SK-N-SH (cell line): ENCODE measurements at regions not wholly inside any gene's neighbourhood (a gene's known extent, or its start where the extent isn't known, plus 50 kb on each side); places are given as distances from the start of the nearest gene placed in this dataset.
"Not testable (repeated sequence)": the region's sequence is repeated elsewhere in the genome, so short reads cannot be mapped to it uniquely, and the experiment has no call there.

Experiments used
- CTCF ChIA-PET: fragments of 300-600, 350-600 bp; formaldehyde crosslinking; extraction: SDS; loops from one replicate; lab custom pipeline; 2021; lab: Yijun Ruan, JAX
- POLR2A ChIA-PET: fragments of 350-600 bp; sonication (Branson Sonifier 250); formaldehyde crosslinking; extraction: SDS; loops from one replicate; lab custom pipeline; 2020; ENCODE audit warnings: antibody characterized with exemption, inconsistent platforms; lab: Yijun Ruan, JAX
- DNase-seq: peaks from one replicate; pipeline ENCODE4 v3.0.0; 2012
- H2AFZ ChIP-seq: fragments of 200-600 bp; sonication (generic); 2 replicates; pipeline ENCODE4 v1.8.1; 2016; ENCODE audit warnings: antibody characterized with exemption, mild to moderate bottlenecking, low read depth
- H3F3A ChIP-seq: fragments of 200-600 bp; sonication (generic); replicated peaks from 2 replicates; pipeline ENCODE3; 2016; ENCODE audit warnings: antibody characterized with exemption, mild to moderate bottlenecking; ENCODE audit not compliant: insufficient read depth
- H3K27ac ChIP-seq, 2 experiments: fragments of 200-500 bp in 1 of 2; fragments of 200-600 bp in 1 of 2; sonication (Bioruptor generic) in 1 of 2; sonication (generic), shearing (Covaris generic) in 1 of 2; 2 replicates each; pipeline versions ENCODE4 v1.5.1 to v1.6.1; 2014 to 2016; ENCODE audit warnings: low read depth in 2 of 2, inconsistent platforms in 1 of 2, low read length in 1 of 2, mild to moderate bottlenecking in 1 of 2, mixed read lengths in 1 of 2
- H3K27me3 ChIP-seq: fragments of 200-600 bp; sonication (generic), shearing (Covaris generic); 2 replicates; pipeline ENCODE4 v1.6.1; 2016; ENCODE audit warnings: mixed run types; ENCODE audit not compliant: insufficient read depth
- H3K36me3 ChIP-seq, 2 experiments: fragments of 200-500 bp in 1 of 2; fragments of 200-600 bp in 1 of 2; sonication (Bioruptor generic) in 1 of 2; sonication (generic) in 1 of 2; replicated peaks in 1 of 2; 2 replicates each; pipeline versions ENCODE3 to v1.5.1; 2014 to 2016; ENCODE audit warnings: low read length in 1 of 2, mild to moderate bottlenecking in 1 of 2; ENCODE audit not compliant: insufficient read depth in 2 of 2, control insufficient read depth in 1 of 2
- H3K4me1 ChIP-seq, 2 experiments: fragments of 200-500 bp in 1 of 2; fragments of 200-600 bp in 1 of 2; sonication (Bioruptor generic) in 1 of 2; sonication (generic), shearing (Covaris generic) in 1 of 2; 2 replicates each; pipeline versions ENCODE4 v1.5.1 to v1.6.1; 2014 to 2016; ENCODE audit warnings: low read depth in 1 of 2, low read length in 1 of 2, mixed run types in 1 of 2; ENCODE audit not compliant: insufficient read depth in 2 of 2, control insufficient read depth in 1 of 2
- H3K4me2 ChIP-seq: fragments of 200-600 bp; sonication (generic), shearing (Covaris generic); 2 replicates; pipeline ENCODE4 v1.6.1; 2017; ENCODE audit warnings: mixed run types
- H3K4me3 ChIP-seq, 2 experiments: fragments of 200-500 bp in 1 of 2; fragments of 200-600 bp in 1 of 2; sonication (Bioruptor generic) in 1 of 2; sonication (generic), shearing (Covaris generic) in 1 of 2; 2 replicates each; pipeline versions ENCODE4 v1.5.1 to v1.8.1; 2014 to 2016; ENCODE audit warnings: low read depth in 2 of 2, inconsistent platforms in 1 of 2, low read length in 1 of 2, mild to moderate bottlenecking in 1 of 2, mixed read lengths in 1 of 2, moderate library complexity in 1 of 2
- H3K79me2 ChIP-seq: fragments of 200-600 bp; sonication (generic); 2 replicates; pipeline ENCODE4 v1.8.1; 2017; ENCODE audit warnings: mild to moderate bottlenecking; ENCODE audit not compliant: insufficient read depth
- H3K9ac ChIP-seq: fragments of 200-600 bp; sonication (generic); 2 replicates; pipeline ENCODE4 v1.6.1; 2017; ENCODE audit warnings: mixed run types
- H3K9me2 ChIP-seq: fragments of 200-600 bp; sonication (generic); 2 replicates; pipeline ENCODE4 v1.6.1; 2017; ENCODE audit warnings: mixed run types
- H3K9me3 ChIP-seq: fragments of 200-600 bp; sonication (generic); 2 replicates; pipeline ENCODE4 v1.6.1; 2017; ENCODE audit warnings: mixed run types, mild to moderate bottlenecking, moderate library complexity
- H4K20me1 ChIP-seq: fragments of 200-600 bp; sonication (generic); 2 replicates; pipeline ENCODE4 v1.6.1; 2017; ENCODE audit warnings: mild to moderate bottlenecking, mixed run types; ENCODE audit not compliant: insufficient read depth
- EP300 ChIP-seq, 2 experiments: IDR thresholded peaks; 2 replicates each; pipeline versions ENCODE4 v1.4.0 to v1.6.1; 2012; ENCODE audit warnings: borderline replicate concordance in 1 of 2, low read depth in 1 of 2, low read length in 1 of 2
- FOXM1 ChIP-seq: IDR thresholded peaks from 2 replicates; pipeline ENCODE4 v1.4.0; 2012; ENCODE audit warnings: low read depth, mild to moderate bottlenecking
- JUND ChIP-seq: IDR thresholded peaks from 2 replicates; pipeline ENCODE4 v1.4.0; 2012
- MAX ChIP-seq: IDR thresholded peaks from 2 replicates; pipeline ENCODE4 v1.4.0; 2012; ENCODE audit warnings: low read depth
- NRF1 ChIP-seq: IDR thresholded peaks from 2 replicates; pipeline ENCODE4 v1.6.1; 2012; ENCODE audit warnings: low read depth, mild to moderate bottlenecking, low read length
- PBX3 ChIP-seq: IDR thresholded peaks from 2 replicates; pipeline ENCODE4; 2012
- POLR2AphosphoS5 ChIP-seq: IDR thresholded peaks from 2 replicates; pipeline ENCODE4 v1.6.1; 2012; ENCODE audit warnings: low read depth, low read length
- RAD21 ChIP-seq: IDR thresholded peaks from 2 replicates; pipeline ENCODE4 v1.6.1; 2012; ENCODE audit warnings: mild to moderate bottlenecking, low read length
- RXRA ChIP-seq: IDR thresholded peaks from 2 replicates; pipeline ENCODE4 v1.4.0; 2012; ENCODE audit warnings: low read depth, mild to moderate bottlenecking, borderline replicate concordance
- TAF1 ChIP-seq: IDR thresholded peaks from 2 replicates; pipeline ENCODE4 v1.6.1; 2012; ENCODE audit warnings: low read depth, mild to moderate bottlenecking, low read length, moderate library complexity, borderline replicate concordance
- TCF12 ChIP-seq: IDR thresholded peaks from 2 replicates; pipeline ENCODE4 v1.4.0; 2012
- ZBTB33 ChIP-seq: IDR thresholded peaks from 2 replicates; pipeline ENCODE4 v1.4.0; 2012; ENCODE audit warnings: low read depth, borderline replicate concordance
- WGBS: methylation state at CpG from one replicate; pipeline ENCODE4 v1.1.6; 2017; ENCODE audit warnings: low lambda C conversion rate; 5-methylcytosine and 5-hydroxymethylcytosine counted together

- H3K36me3 ChIP-seq: no peaks in the 10 kb centered on the region
- no peak overlapping the region for H3K9ac ChIP-seq
- no peaks in the 10 kb centered on the region for H3K9me2 ChIP-seq
- ChIA-PET POLR2A (no interaction called here), CTCF (interaction anchor here (0.8 to 2.1 kb wide), 5 partner anchors 12 to 542 kb away, joined by 3 to 6 read pairs (median 4); no protein-coding TSS in a partner anchor)
- H3K9me3 ChIP-seq: no peaks in the 10 kb centered on the region
- TF ChIP-seq RAD21 (0 out of 2 replicates have a peak, but pooled peaks have one; percentile 13), FOXM1 (no peak)
- no peak for DNase-seq
- H3K4me3 ChIP-seq: no peak overlapping the region
- H2AFZ ChIP-seq: no peak overlapping the region
- H3K4me2 ChIP-seq: no peak overlapping the region
- no peak overlapping the region for H3K27ac ChIP-seq
- no peaks in the 10 kb centered on the region for H3K27me3 ChIP-seq
- H4K20me1 ChIP-seq: no peaks in the 10 kb centered on the region
- H3K4me1 ChIP-seq: no peaks in the 10 kb centered on the region; a peak in 1 of 4 replicates
- H3K79me2 ChIP-seq: no peaks in the 10 kb centered on the region
- 40% methylated on average over 2 of the region's 2 CpGs for WGBS
- H3F3A ChIP-seq: peaks cover 5% of the 10 kb centered on the region
These were observed 139.0 kb upstream of the FZD8 start for GRCh38 chr10:35780970-35781642.

GRCh38 chr10:35778306-35778705 lies 136.2 kb upstream of the FZD8 start:
- POLR2A ChIA-PET: no interaction called here

GRCh38 chr10:35776557-35776956 lies 134.5 kb upstream of the FZD8 start:
- H3K27me3 ChIP-seq, H3K4me1 ChIP-seq, H3F3A ChIP-seq, H3K36me3 ChIP-seq, H3K4me2 ChIP-seq, H3K9ac ChIP-seq, H4K20me1 ChIP-seq, H3K9me2 ChIP-seq, H3K4me3 ChIP-seq, H3K9me3 ChIP-seq, H3K27ac ChIP-seq, CTCF ChIA-PET, DNase-seq, H3K79me2 ChIP-seq, POLR2A ChIA-PET, H2AFZ ChIP-seq: not testable (repeated sequence)

More at GRCh38 chr10:35778306-35778705, 136.2 kb upstream of the FZD8 start:
- Histone ChIP-seq H3F3A (peaks cover 2% of the 10 kb centered on the region), H3K79me2 (no peaks in the 10 kb centered on the region), H3K9me3 (no peaks in the 10 kb centered on the region), H3K27ac (no peak overlapping the region), H3K4me2 (no peak overlapping the region), H3K27me3 (no peaks in the 10 kb centered on the region), H4K20me1 (no peaks in the 10 kb centered on the region), H2AFZ (no peak overlapping the region), H3K9me2 (no peaks in the 10 kb centered on the region), H3K4me1 (no peaks in the 10 kb centered on the region), H3K36me3 (no peaks in the 10 kb centered on the region), H3K4me3 (no peak overlapping the region), H3K9ac (no peak overlapping the region)
- CTCF ChIA-PET: interaction anchor here (0.7 to 1.1 kb wide), 2 partner anchors 10 to 16 kb away, joined by 3 to 4 read pairs; no protein-coding TSS in a partner anchor
- 62% methylated on average over 6 of the region's 6 CpGs for WGBS
- TF ChIP-seq ZBTB33 (no peak), TAF1 (no peak), RAD21 (no peak), MAX (no peak), NRF1 (no peak), RXRA (no peak), PBX3 (no peak), POLR2AphosphoS5 (no peak), TCF12 (no peak), JUND (no peak), EP300 (IDR thresholded peaks at IDR 0.05; ENCODE audit: borderline replicate concordance in 1 of 2, low read depth in 1 of 2, low read length in 1 of 2) (no peak)
- DNase-seq: no peak
